Keratinocyte (primary cell): ENCODE measurements at regions not wholly inside any gene's neighbourhood (a gene's known extent, or its start where the extent isn't known, plus 50 kb on each side); places are given as distances from the start of the nearest gene placed in this dataset.

Experiments used
- DNase-seq: peaks from one replicate; pipeline ENCODE4 v3.0.0-alpha.2; 2011; ENCODE audit warnings: low read depth, missing footprints, low spot score
- FAIRE-seq: peaks from 2 replicates; lab custom pipeline; 2011; peaks lifted over from hg19 to GRCh38; lab: Jason Lieb, UNC
- H2AFZ ChIP-seq: 2 replicates; pipeline ENCODE4 v1.6.0; 2012; ENCODE audit warnings: low read length, control low read depth, inconsistent platforms; ENCODE audit not compliant: control insufficient read depth
- H3K27ac ChIP-seq: 2 replicates; pipeline ENCODE4 v1.5.1; 2011; ENCODE audit warnings: low read length; ENCODE audit not compliant: control insufficient read depth, insufficient read depth
- H3K27me3 ChIP-seq: 3 replicates; pipeline ENCODE4 v1.6.0; 2011; ENCODE audit warnings: low read length; ENCODE audit not compliant: control insufficient read depth, insufficient read depth; ENCODE audit errors: extremely low read depth
- H3K36me3 ChIP-seq, 2 experiments: 2 replicates in 1 of 2; 3 replicates in 1 of 2; pipeline ENCODE4 v1.5.1; 2011; ENCODE audit warnings: low read length in 2 of 2, mild to moderate bottlenecking in 1 of 2; ENCODE audit not compliant: control insufficient read depth in 2 of 2, insufficient read depth in 2 of 2; ENCODE audit errors: extremely low read depth in 1 of 2
- H3K4me1 ChIP-seq: 3 replicates; pipeline ENCODE4 v1.5.1; 2011; ENCODE audit warnings: low read length; ENCODE audit not compliant: control insufficient read depth, insufficient read depth; ENCODE audit errors: extremely low read depth
- H3K4me2 ChIP-seq: 3 replicates; pipeline ENCODE4 v1.6.0; 2011; ENCODE audit warnings: low read depth, low read length; ENCODE audit not compliant: control insufficient read depth, insufficient read depth; ENCODE audit errors: extremely low read depth
- H3K4me3 ChIP-seq, 3 experiments: fragments of 200-600 bp in 1 of 3; sonication (generic) in 1 of 3; 2 replicates in 2 of 3; 3 replicates in 1 of 3; pipeline ENCODE4 v1.5.1; 2011 to 2016; ENCODE audit warnings: low read length in 3 of 3, mild to moderate bottlenecking in 3 of 3, control low read depth in 2 of 3, inconsistent platforms in 1 of 3, low read depth in 1 of 3, mixed read lengths in 1 of 3, mixed run types in 1 of 3, moderate library complexity in 1 of 3; ENCODE audit not compliant: control insufficient read depth in 2 of 3, insufficient read depth in 2 of 3; ENCODE audit errors: extremely low read depth in 1 of 3
- H3K79me2 ChIP-seq: 2 replicates; pipeline ENCODE4 v1.6.0; 2012; ENCODE audit warnings: low read length; ENCODE audit not compliant: control insufficient read depth, insufficient read depth
- H3K9ac ChIP-seq: 3 replicates; pipeline ENCODE4 v1.6.0; 2011; ENCODE audit warnings: low read length; ENCODE audit not compliant: control insufficient read depth, insufficient read depth; ENCODE audit errors: extremely low read depth
- H3K9me1 ChIP-seq: 3 replicates; pipeline ENCODE4 v1.6.0; 2011; ENCODE audit warnings: low read length; ENCODE audit not compliant: control insufficient read depth, insufficient read depth; ENCODE audit errors: extremely low read depth
- H3K9me3 ChIP-seq: 2 replicates; pipeline ENCODE4 v1.5.1; 2012; ENCODE audit warnings: low read depth, low read length; ENCODE audit not compliant: control insufficient read depth
- H4K20me1 ChIP-seq: 3 replicates; pipeline ENCODE4 v1.6.0; 2011; ENCODE audit warnings: low read length; ENCODE audit not compliant: control insufficient read depth, insufficient read depth; ENCODE audit errors: extremely low read depth
- EZH2 ChIP-seq: IDR thresholded peaks from one replicate; pipeline ENCODE4 v1.6.1; 2012; ENCODE audit warnings: inconsistent platforms, mild to moderate bottlenecking, low read length, moderate library complexity
- dilution Hi-C: fragments of 300-500 bp; cut with MboI; formaldehyde crosslinking; loops from one replicate; pipeline ENCODE4 v1.7.0; 2020; ENCODE audit warnings: low sequenced_read_pairs; ENCODE audit not compliant: extremely low pct_ligation_motif_present
- TF ChIP-seq, protein P1 (sequence below), 3 experiments: IDR thresholded peaks in 1 of 3; conservative IDR thresholded peaks in 1 of 3; optimal IDR thresholded peaks in 1 of 3; 2 replicates in 2 of 3; 3 replicates in 1 of 3; pipeline versions ENCODE3 to v1.5.1; 2011; ENCODE audit warnings: low read length in 3 of 3, mild to moderate bottlenecking in 3 of 3, moderate library complexity in 2 of 3, control low read depth in 1 of 3, inconsistent platforms in 1 of 3; ENCODE audit not compliant: insufficient read depth in 2 of 3; ENCODE audit errors: extremely low read depth in 1 of 3

DNA sequence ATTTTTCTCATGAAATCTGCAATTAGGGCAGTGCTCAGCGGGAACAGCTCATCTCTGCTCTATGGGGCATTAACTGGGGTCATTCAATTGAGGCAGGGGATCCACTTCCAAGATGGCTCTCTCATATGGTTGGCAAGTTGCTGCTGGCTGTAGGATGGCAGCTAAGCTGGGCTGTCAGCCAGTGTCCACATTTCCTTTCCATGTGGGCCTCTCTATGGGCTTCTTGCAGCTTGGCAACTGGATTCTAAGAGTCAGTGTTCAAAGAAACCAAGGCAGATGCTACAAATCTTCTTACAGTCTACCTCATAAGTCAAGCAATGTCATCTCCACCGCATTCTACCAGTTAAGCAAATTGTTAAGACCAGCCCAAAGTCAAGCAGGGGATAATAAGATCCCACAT, 50.3 kb upstream of the TMCC3 start:
- no peak overlapping the region for H3K4me3 ChIP-seq
- FAIRE-seq (no peak), DNase-seq (no peak)
- no peaks in the 10 kb centered on the region for H3K27me3 ChIP-seq
- H4K20me1 ChIP-seq: no peaks in the 10 kb centered on the region
- no peak overlapping the region for H3K9ac ChIP-seq
- no peaks in the 10 kb centered on the region for H3K79me2 ChIP-seq
- no peaks in the 10 kb centered on the region for H3K36me3 ChIP-seq
- no peak overlapping the region for H3K4me2 ChIP-seq
- H3K9me3 ChIP-seq: no peaks in the 10 kb centered on the region
- no peaks in the 10 kb centered on the region for H3K9me1 ChIP-seq
- H2AFZ ChIP-seq: no peak overlapping the region
- no peak overlapping the region for H3K27ac ChIP-seq
- dilution Hi-C loops: no loop called here
- peaks cover under 1% of the 10 kb centered on the region for H3K4me1 ChIP-seq
- TF ChIP-seq, protein P1, sequence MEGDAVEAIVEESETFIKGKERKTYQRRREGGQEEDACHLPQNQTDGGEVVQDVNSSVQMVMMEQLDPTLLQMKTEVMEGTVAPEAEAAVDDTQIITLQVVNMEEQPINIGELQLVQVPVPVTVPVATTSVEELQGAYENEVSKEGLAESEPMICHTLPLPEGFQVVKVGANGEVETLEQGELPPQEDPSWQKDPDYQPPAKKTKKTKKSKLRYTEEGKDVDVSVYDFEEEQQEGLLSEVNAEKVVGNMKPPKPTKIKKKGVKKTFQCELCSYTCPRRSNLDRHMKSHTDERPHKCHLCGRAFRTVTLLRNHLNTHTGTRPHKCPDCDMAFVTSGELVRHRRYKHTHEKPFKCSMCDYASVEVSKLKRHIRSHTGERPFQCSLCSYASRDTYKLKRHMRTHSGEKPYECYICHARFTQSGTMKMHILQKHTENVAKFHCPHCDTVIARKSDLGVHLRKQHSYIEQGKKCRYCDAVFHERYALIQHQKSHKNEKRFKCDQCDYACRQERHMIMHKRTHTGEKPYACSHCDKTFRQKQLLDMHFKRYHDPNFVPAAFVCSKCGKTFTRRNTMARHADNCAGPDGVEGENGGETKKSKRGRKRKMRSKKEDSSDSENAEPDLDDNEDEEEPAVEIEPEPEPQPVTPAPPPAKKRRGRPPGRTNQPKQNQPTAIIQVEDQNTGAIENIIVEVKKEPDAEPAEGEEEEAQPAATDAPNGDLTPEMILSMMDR (optimal IDR thresholded peaks at IDR 0.05 in 1 of 3, IDR thresholded peaks at IDR 0.05 in 1 of 3, conservative IDR thresholded peaks at IDR 0.05 in 1 of 3; ENCODE audit: extremely low read depth in 1 of 3, insufficient read depth in 2 of 3, low read length in 3 of 3): no peak
- TF ChIP-seq EZH2: no peak
